Loucy (cell line): ENCODE measurements at regions not wholly inside any gene's neighbourhood (a gene's known extent, or its start where the extent isn't known, plus 50 kb on each side); places are given as distances from the start of the nearest gene placed in this dataset.
"Not testable (repeated sequence)": the region's sequence is repeated elsewhere in the genome, so short reads cannot be mapped to it uniquely, and the experiment has no call there.

Source experiments
- H2AFZ ChIP-seq: fragments of 200-600 bp; sonication (generic); 2 replicates; pipeline ENCODE4 v1.6.0; 2016; ENCODE audit warnings: antibody characterized with exemption, mild to moderate bottlenecking, low read length, moderate library complexity
- H3F3A ChIP-seq: fragments of 200-600 bp; 2 replicates; pipeline ENCODE4 v1.6.0; 2016; ENCODE audit warnings: antibody characterized with exemption, low read depth, mild to moderate bottlenecking
- H3K27me3 ChIP-seq: fragments of 200-600 bp; sonication (generic); 2 replicates; pipeline ENCODE4 v1.6.1; 2014; ENCODE audit warnings: low read length, mild to moderate bottlenecking; ENCODE audit not compliant: insufficient read depth, poor library complexity, severe bottlenecking
- H3K36me3 ChIP-seq: fragments of 200-600 bp; sonication (generic); 2 replicates; pipeline ENCODE4 v1.6.1; 2016; ENCODE audit warnings: low read length; ENCODE audit not compliant: insufficient read depth
- H3K4me1 ChIP-seq: fragments of 200-600 bp; sonication (generic); 2 replicates; pipeline ENCODE4 v1.5.1; 2014; ENCODE audit warnings: low read length, mild to moderate bottlenecking; ENCODE audit not compliant: insufficient read depth, poor library complexity, severe bottlenecking
- H3K4me2 ChIP-seq: fragments of 200-600 bp; sonication (generic); 2 replicates; pipeline ENCODE4 v1.6.0; 2014; ENCODE audit warnings: antibody characterized with exemption, low read length, low read depth, mild to moderate bottlenecking; ENCODE audit not compliant: poor library complexity, severe bottlenecking
- H3K4me3 ChIP-seq: fragments of 200-600 bp; sonication (generic); 2 replicates; pipeline ENCODE4 v1.5.1; 2014; ENCODE audit warnings: low read length, mild to moderate bottlenecking, mixed read lengths; ENCODE audit not compliant: poor library complexity, severe bottlenecking
- H3K79me2 ChIP-seq: fragments of 200-600 bp; sonication (generic); 2 replicates; pipeline ENCODE4 v1.6.1; 2014; ENCODE audit warnings: low read length; ENCODE audit not compliant: insufficient read depth
- H3K9ac ChIP-seq: fragments of 200-600 bp; sonication (generic); 2 replicates; pipeline ENCODE4 v1.6.0; 2014; ENCODE audit warnings: mild to moderate bottlenecking, low read depth, low read length, moderate library complexity; ENCODE audit not compliant: poor library complexity, severe bottlenecking
- H3K9me2 ChIP-seq: fragments of 200-600 bp; sonication (generic); replicated peaks from 2 replicates; pipeline ENCODE4 v1.6.1; 2016; ENCODE audit warnings: low read depth, low read length, mixed read lengths
- H3K9me3 ChIP-seq: fragments of 200-600 bp; sonication (generic); 2 replicates; pipeline ENCODE4 v1.6.1; 2014; ENCODE audit warnings: mild to moderate bottlenecking, antibody characterized with exemption, low read length, low read depth; ENCODE audit not compliant: insufficient read depth
- H4K20me1 ChIP-seq: fragments of 200-600 bp; sonication (generic); 2 replicates; pipeline ENCODE4 v1.6.0; 2014; ENCODE audit warnings: antibody characterized with exemption, low read length, mild to moderate bottlenecking; ENCODE audit not compliant: insufficient read depth, poor library complexity, severe bottlenecking
- CTCF ChIP-seq: fragments of 200-600 bp; sonication (generic); conservative IDR thresholded peaks from 2 replicates; pipeline ENCODE4 v1.5.1; 2014; ENCODE audit warnings: mild to moderate bottlenecking, antibody characterized with exemption, low read length
- EZH2phosphoT487 ChIP-seq: fragments of 200-600 bp; IDR thresholded peaks from 2 replicates; pipeline ENCODE4 v1.6.1; 2018; ENCODE audit warnings: antibody characterized with exemption, mild to moderate bottlenecking, moderate library complexity, borderline replicate concordance

- no peaks in the 10 kb centered on the region for H3F3A ChIP-seq
- no peak overlapping the region for H3K9ac ChIP-seq
- no peaks in the 10 kb centered on the region for H4K20me1 ChIP-seq
- H2AFZ ChIP-seq: no peak overlapping the region
- no peaks in the 10 kb centered on the region for H3K36me3 ChIP-seq
- no peaks in the 10 kb centered on the region for H3K9me3 ChIP-seq
- TF ChIP-seq CTCF: no peak
- TF ChIP-seq EZH2phosphoT487: no peak
- H3K4me3 ChIP-seq: no peak overlapping the region
- no peaks in the 10 kb centered on the region for H3K9me2 ChIP-seq
- H3K4me2 ChIP-seq: no peak overlapping the region
- H3K79me2 ChIP-seq: no peaks in the 10 kb centered on the region
- no peaks in the 10 kb centered on the region for H3K4me1 ChIP-seq
- H3K27me3 ChIP-seq: no peaks in the 10 kb centered on the region
Measured at GRCh38 chr7:125425506-125425905, 495.9 kb upstream of the POT1 start.

GRCh38 chr7:125424721-125425120 lies 495.1 kb upstream of the POT1 start:
- Histone ChIP-seq H3K4me2 (no peak overlapping the region), H3K9ac (no peak overlapping the region), H2AFZ (no peak overlapping the region), H3K9me3 (no peaks in the 10 kb centered on the region), H3K27me3 (no peaks in the 10 kb centered on the region), H3K9me2 (no peaks in the 10 kb centered on the region), H4K20me1 (no peaks in the 10 kb centered on the region), H3K4me3 (no peak overlapping the region), H3K36me3 (no peaks in the 10 kb centered on the region), H3K4me1 (no peaks in the 10 kb centered on the region), H3K79me2 (no peaks in the 10 kb centered on the region), H3F3A (no peaks in the 10 kb centered on the region)
- no peak for TF ChIP-seq CTCF
- TF ChIP-seq EZH2phosphoT487: no peak

GRCh38 chr7:125423458-125424155 lies 494.0 kb upstream of the POT1 start:
- no peak overlapping the region for H3K9ac ChIP-seq
- no peaks in the 10 kb centered on the region for H3K4me1 ChIP-seq
- TF ChIP-seq CTCF: no peak
- no peak for TF ChIP-seq EZH2phosphoT487
- no peak overlapping the region for H3K4me3 ChIP-seq
- no peaks in the 10 kb centered on the region for H3K79me2 ChIP-seq
- no peak overlapping the region for H2AFZ ChIP-seq
- H4K20me1 ChIP-seq: no peaks in the 10 kb centered on the region
- no peaks in the 10 kb centered on the region for H3K36me3 ChIP-seq
- H3K27me3 ChIP-seq: no peaks in the 10 kb centered on the region
- no peaks in the 10 kb centered on the region for H3K9me3 ChIP-seq
- H3F3A ChIP-seq: no peaks in the 10 kb centered on the region
- no peaks in the 10 kb centered on the region for H3K9me2 ChIP-seq
- H3K4me2 ChIP-seq: no peak overlapping the region

- H3F3A ChIP-seq, H3K36me3 ChIP-seq, H4K20me1 ChIP-seq, H3K4me2 ChIP-seq, H3K9me3 ChIP-seq, H3K9me2 ChIP-seq, H3K27me3 ChIP-seq, H3K9ac ChIP-seq, H2AFZ ChIP-seq, H3K79me2 ChIP-seq, H3K4me1 ChIP-seq, H3K4me3 ChIP-seq: not testable (repeated sequence)
Measured at GRCh38 chr7:125421407-125421806, 491.8 kb upstream of the POT1 start.
